ENCODE measurements at regions not wholly inside any gene's neighbourhood (a gene's known extent, or its start where the extent isn't known, plus 50 kb on each side); places are given as distances from the start of the nearest gene placed in this dataset.
"Not testable (repeated sequence)": the region's sequence is repeated elsewhere in the genome, so short reads cannot be mapped to it uniquely, and the experiment has no call there.

- no peaks in the 10 kb centered on the region for H3K36me3 ChIP-seq (ENCODE audit: control insufficient read depth, insufficient read depth, low read length)
- H3K4me1 ChIP-seq (ENCODE audit: control insufficient read depth, insufficient read depth, low read length) = no peaks in the 10 kb centered on the region
- no peaks in the 10 kb centered on the region for H3K9me3 ChIP-seq (ENCODE audit: control insufficient read depth, low read length)
- no peak overlapping the region for H3K9ac ChIP-seq (ENCODE audit: low read length)
- no peak overlapping the region for H3K4me3 ChIP-seq (ENCODE audit: low read length)
- no peaks in the 10 kb centered on the region for H3K27me3 ChIP-seq (ENCODE audit: control insufficient read depth, insufficient read depth, low read length)
These were observed 99.7 kb upstream of the KIF2A start for GRCh38 chr5:62206150-62206829.

DNA sequence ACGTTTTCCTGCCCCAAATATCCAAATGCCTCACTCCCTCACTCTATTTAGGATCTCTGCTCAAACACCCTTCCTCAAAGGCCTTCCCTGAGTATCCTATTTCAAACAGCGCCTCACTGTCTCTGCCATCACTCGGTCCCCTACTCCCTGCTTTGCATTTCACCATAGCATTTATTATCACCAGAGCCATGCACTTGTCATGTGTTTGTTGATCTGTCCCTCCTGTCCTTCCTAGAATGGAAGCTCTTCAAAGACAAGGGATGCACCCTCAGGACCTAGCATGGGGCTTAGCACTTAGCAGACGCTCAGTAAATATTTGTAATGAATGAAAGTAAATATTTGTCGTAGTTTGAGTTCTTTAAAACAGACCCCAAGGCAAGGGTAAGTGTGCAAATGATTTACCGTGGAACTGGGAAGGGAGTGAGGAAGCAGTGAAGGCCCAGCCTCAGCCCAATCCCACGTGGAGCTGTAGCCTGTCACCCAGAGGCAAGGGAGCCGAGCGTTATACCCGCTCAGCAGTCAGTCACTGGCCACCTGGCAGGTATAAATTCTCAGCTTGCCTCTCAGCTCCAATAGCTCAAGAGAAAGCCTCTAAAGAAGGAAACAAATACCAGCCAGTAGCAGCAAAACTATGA, 97.7 kb upstream of the KIF2A start:
- Histone ChIP-seq H3K9ac (ENCODE audit: low read length) (no peak overlapping the region), H3K9me3 (ENCODE audit: control insufficient read depth, low read length) (no peaks in the 10 kb centered on the region), H3K36me3 (ENCODE audit: control insufficient read depth, insufficient read depth, low read length) (no peaks in the 10 kb centered on the region), H3K4me3 (ENCODE audit: low read length) (no peak overlapping the region), H3K27me3 (ENCODE audit: control insufficient read depth, insufficient read depth, low read length) (no peaks in the 10 kb centered on the region), H3K4me1 (ENCODE audit: control insufficient read depth, insufficient read depth, low read length) (no peaks in the 10 kb centered on the region)

GRCh38 chr5:62211405-62211804, 94.6 kb upstream of the KIF2A start:
- H3K36me3 ChIP-seq (ENCODE audit: control insufficient read depth, insufficient read depth, low read length) = no peaks in the 10 kb centered on the region
- no peaks in the 10 kb centered on the region for H3K27me3 ChIP-seq (ENCODE audit: control insufficient read depth, insufficient read depth, low read length)
- no peaks in the 10 kb centered on the region for H3K9me3 ChIP-seq (ENCODE audit: control insufficient read depth, low read length)
- no peak overlapping the region for H3K9ac ChIP-seq (ENCODE audit: low read length)
- no peak overlapping the region for H3K4me3 ChIP-seq (ENCODE audit: low read length)
- no peaks in the 10 kb centered on the region for H3K4me1 ChIP-seq (ENCODE audit: control insufficient read depth, insufficient read depth, low read length)

- H3K4me3 ChIP-seq (ENCODE audit: low read length) = no peak overlapping the region
- H3K9me3 ChIP-seq (ENCODE audit: control insufficient read depth, low read length) = no peaks in the 10 kb centered on the region
- H3K9ac ChIP-seq (ENCODE audit: low read length) = no peak overlapping the region
- H3K36me3 ChIP-seq (ENCODE audit: control insufficient read depth, insufficient read depth, low read length) = no peaks in the 10 kb centered on the region
- no peaks in the 10 kb centered on the region for H3K4me1 ChIP-seq (ENCODE audit: control insufficient read depth, insufficient read depth, low read length)
- H3K27me3 ChIP-seq (ENCODE audit: control insufficient read depth, insufficient read depth, low read length) = no peaks in the 10 kb centered on the region
These were observed 93.4 kb upstream of the KIF2A start for GRCh38 chr5:62212648-62213047.

DNA sequence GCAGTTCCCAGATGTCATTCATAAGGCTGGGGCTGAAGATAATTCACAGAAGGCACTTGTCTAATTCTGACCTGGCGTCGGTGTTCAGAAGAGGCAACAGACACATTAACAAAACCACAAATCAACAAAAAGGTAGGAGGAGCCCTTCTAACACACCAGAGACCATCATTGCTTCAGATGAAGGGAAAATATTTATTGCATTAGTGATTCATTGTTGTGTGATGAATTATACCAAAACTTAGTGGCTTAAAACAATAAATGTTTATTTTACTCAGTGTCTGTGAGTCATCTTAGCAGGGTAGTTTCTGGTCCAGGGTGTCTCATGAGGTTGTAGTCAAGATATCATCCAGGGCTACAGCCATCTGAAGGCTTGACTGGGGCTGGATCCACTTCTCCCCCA, 91.3 kb upstream of the KIF2A start:
- no peaks in the 10 kb centered on the region for H3K36me3 ChIP-seq (ENCODE audit: control insufficient read depth, insufficient read depth, low read length)
- H3K9ac ChIP-seq (ENCODE audit: low read length) = no peak overlapping the region
- H3K4me1 ChIP-seq (ENCODE audit: control insufficient read depth, insufficient read depth, low read length) = no peaks in the 10 kb centered on the region
- H3K4me3 ChIP-seq (ENCODE audit: low read length) = no peak overlapping the region
- H3K9me3 ChIP-seq (ENCODE audit: control insufficient read depth, low read length) = no peaks in the 10 kb centered on the region
- no peaks in the 10 kb centered on the region for H3K27me3 ChIP-seq (ENCODE audit: control insufficient read depth, insufficient read depth, low read length)

DNA sequence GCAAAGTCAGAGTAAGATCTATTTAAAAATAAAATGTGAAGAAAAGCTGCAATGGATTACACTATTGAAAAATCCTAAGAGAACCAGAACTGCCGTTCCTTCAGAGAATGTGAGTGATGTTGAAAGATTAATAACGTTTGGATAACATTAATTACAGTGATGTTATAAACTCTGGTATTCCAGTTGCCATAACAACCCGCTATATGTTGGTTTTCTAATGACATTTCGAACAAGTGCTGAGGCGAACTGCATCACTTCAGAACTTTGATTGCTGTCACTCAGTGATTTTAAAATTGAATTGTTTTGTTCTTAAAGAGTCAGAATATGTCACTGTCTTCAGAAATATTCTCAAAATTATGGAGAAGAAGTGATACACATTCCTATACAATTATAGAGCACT, 89.4 kb upstream of the KIF2A start:
- H3K9me3 ChIP-seq (ENCODE audit: control insufficient read depth, low read length); H3K4me1 ChIP-seq (ENCODE audit: control insufficient read depth, insufficient read depth, low read length); H3K27me3 ChIP-seq (ENCODE audit: control insufficient read depth, insufficient read depth, low read length); H3K36me3 ChIP-seq (ENCODE audit: control insufficient read depth, insufficient read depth, low read length); H3K9ac ChIP-seq (ENCODE audit: low read length); H3K4me3 ChIP-seq (ENCODE audit: low read length): not testable (repeated sequence)

DNA sequence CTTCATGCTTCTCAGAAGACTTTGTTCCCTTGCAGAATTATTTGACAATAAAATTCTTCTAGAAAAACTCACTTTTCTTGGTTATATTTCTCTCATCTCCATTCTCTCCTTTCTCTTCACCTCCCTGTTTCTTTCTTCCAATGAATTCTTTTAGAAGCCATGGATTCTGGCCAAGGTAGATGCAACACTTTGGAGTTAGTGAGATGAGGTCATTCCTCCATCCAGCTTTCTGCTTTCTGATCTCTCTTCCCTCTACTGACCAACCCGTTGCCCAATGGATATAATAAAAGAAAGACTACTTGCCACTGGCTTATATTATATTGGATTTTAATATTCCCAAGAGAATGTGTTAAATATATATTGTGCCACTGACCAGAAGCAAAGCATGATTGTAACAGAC, 88.9 kb upstream of the KIF2A start:
- not testable (repeated sequence) for H3K4me1 ChIP-seq (ENCODE audit: control insufficient read depth, insufficient read depth, low read length); H3K4me3 ChIP-seq (ENCODE audit: low read length); H3K9ac ChIP-seq (ENCODE audit: low read length); H3K9me3 ChIP-seq (ENCODE audit: control insufficient read depth, low read length); H3K36me3 ChIP-seq (ENCODE audit: control insufficient read depth, insufficient read depth, low read length); H3K27me3 ChIP-seq (ENCODE audit: control insufficient read depth, insufficient read depth, low read length)

DNA sequence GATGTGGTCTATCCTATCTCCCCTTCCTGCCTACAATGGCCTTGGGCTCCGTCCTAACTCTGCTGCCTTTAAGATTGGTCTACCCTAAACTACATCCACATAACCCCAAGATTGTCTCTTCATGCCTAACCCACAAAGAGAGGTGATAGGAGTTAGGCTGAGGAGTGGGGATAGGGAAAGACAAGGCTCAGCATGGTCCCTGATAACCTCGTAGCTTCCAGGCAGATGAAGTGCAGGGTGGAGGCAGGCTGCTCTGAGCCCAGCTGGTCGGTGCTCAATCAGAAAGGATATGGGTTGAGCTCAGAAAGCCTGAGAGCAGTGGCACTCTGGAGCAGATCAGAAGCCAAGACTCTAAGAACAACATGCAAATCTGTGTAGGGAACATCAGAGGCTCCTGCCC, 87.1 kb upstream of the KIF2A start:
- not testable (repeated sequence) for H3K4me1 ChIP-seq (ENCODE audit: control insufficient read depth, insufficient read depth, low read length); H3K27me3 ChIP-seq (ENCODE audit: control insufficient read depth, insufficient read depth, low read length); H3K4me3 ChIP-seq (ENCODE audit: low read length); H3K36me3 ChIP-seq (ENCODE audit: control insufficient read depth, insufficient read depth, low read length); H3K9ac ChIP-seq (ENCODE audit: low read length); H3K9me3 ChIP-seq (ENCODE audit: control insufficient read depth, low read length)

- H3K27me3 ChIP-seq (ENCODE audit: control insufficient read depth, insufficient read depth, low read length); H3K9ac ChIP-seq (ENCODE audit: low read length); H3K9me3 ChIP-seq (ENCODE audit: control insufficient read depth, low read length); H3K36me3 ChIP-seq (ENCODE audit: control insufficient read depth, insufficient read depth, low read length); H3K4me1 ChIP-seq (ENCODE audit: control insufficient read depth, insufficient read depth, low read length); H3K4me3 ChIP-seq (ENCODE audit: low read length): not testable (repeated sequence)
These were observed 84.1 kb upstream of the KIF2A start for GRCh38 chr5:62221881-62222280.

- H3K4me1 ChIP-seq (ENCODE audit: control insufficient read depth, insufficient read depth, low read length); H3K4me3 ChIP-seq (ENCODE audit: low read length); H3K27me3 ChIP-seq (ENCODE audit: control insufficient read depth, insufficient read depth, low read length); H3K36me3 ChIP-seq (ENCODE audit: control insufficient read depth, insufficient read depth, low read length); H3K9me3 ChIP-seq (ENCODE audit: control insufficient read depth, low read length); H3K9ac ChIP-seq (ENCODE audit: low read length): not testable (repeated sequence)
These were observed 83.7 kb upstream of the KIF2A start for GRCh38 chr5:62222305-62222704.

GRCh38 chr5:62223312-62223670, 82.7 kb upstream of the KIF2A start:
- not testable (repeated sequence) for H3K27me3 ChIP-seq (ENCODE audit: control insufficient read depth, insufficient read depth, low read length); H3K36me3 ChIP-seq (ENCODE audit: control insufficient read depth, insufficient read depth, low read length); H3K4me3 ChIP-seq (ENCODE audit: low read length); H3K9me3 ChIP-seq (ENCODE audit: control insufficient read depth, low read length); H3K9ac ChIP-seq (ENCODE audit: low read length); H3K4me1 ChIP-seq (ENCODE audit: control insufficient read depth, insufficient read depth, low read length)

DNA sequence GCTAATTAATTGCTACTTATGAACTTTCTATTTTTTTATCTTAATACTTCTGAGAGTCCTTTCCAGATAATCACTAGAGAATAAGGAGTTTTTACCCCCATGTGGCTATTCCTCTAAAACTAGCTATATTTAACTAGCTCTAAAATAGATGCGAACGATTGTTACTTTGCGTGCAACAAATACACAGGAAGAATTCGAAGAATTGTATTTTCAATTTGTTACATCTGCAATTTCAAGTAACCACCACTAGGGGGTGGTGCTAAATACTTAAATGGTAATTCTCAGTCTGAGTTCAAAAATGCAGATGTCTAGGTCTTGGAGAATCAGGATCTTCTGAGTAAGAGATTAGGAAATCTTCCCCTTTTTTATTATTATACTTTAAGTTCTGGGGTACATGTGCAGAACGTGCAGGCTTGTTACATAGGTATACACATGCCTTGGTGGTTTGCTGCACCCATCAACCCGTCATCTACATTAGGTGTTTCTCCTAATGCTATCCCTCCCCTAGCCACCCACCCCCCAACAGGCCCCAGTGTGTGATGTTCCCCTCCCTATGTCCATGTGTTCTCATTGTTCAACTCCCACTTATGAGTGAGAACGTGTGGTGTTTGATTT, 80.9 kb upstream of the KIF2A start:
- not testable (repeated sequence) for H3K36me3 ChIP-seq (ENCODE audit: control insufficient read depth, insufficient read depth, low read length)

More for the DNA sequence above, 80.9 kb upstream of the KIF2A start:
- not testable (repeated sequence) for H3K27me3 ChIP-seq (ENCODE audit: control insufficient read depth, insufficient read depth, low read length); H3K4me1 ChIP-seq (ENCODE audit: control insufficient read depth, insufficient read depth, low read length); H3K9me3 ChIP-seq (ENCODE audit: control insufficient read depth, low read length); H3K4me3 ChIP-seq (ENCODE audit: low read length); H3K9ac ChIP-seq (ENCODE audit: low read length)
